Inferior parietal cortex (tissue), 1 donor: ENCODE measurements at regions not wholly inside any gene's neighbourhood (a gene's known extent, or its start where the extent isn't known, plus 50 kb on each side); places are given as distances from the start of the nearest gene placed in this dataset.
"Not testable (repeated sequence)": the region's sequence is repeated elsewhere in the genome, so short reads cannot be mapped to it uniquely, and the experiment has no call there.

Experiments used
- DNase-seq: peaks from one replicate; pipeline ENCODE4 v3.0.0-alpha.2; 2016; ENCODE audit errors: extremely low spot score

DNA sequence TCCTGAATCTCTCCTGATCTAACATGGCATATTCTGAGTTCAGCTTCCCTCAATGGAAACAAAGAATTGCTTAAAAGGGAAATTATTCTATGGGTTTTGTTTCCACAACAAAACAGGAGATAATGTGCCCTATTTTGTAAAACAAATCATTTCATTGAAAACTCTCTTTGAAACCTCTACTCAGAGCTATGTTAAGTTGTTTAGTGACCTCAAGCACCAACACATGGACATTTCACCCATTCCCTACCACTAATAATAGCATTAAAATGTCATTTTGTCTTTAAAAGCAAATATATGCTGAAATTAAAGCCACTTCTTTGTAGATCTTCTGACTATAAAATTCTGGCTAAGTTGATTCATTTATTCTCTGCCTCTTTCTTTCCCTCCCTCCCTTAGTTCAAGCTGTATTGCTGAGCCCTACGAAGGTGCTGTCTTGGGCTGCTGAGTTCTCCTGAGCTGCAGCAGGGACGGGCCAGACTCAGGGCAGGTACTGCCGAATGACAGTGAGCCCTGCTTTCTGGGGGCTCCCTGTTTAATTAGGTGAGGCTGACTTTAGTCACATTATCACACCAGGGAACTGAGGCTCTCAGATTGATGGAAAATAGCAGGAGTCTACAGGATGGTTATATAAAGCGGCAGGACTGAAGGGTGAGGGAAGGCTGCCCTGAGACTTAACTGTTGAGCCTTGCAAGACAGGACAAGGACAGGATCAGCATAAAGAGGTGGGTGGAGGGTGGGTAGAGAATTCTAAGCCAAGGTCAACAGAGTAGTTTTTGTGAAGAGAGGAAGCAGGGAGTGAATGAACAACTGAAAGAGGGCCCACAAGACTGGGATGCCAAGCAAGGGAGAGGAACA lies 1685.1 kb downstream of the SPATA31A7 start:
- not testable (repeated sequence) for DNase-seq

DNA sequence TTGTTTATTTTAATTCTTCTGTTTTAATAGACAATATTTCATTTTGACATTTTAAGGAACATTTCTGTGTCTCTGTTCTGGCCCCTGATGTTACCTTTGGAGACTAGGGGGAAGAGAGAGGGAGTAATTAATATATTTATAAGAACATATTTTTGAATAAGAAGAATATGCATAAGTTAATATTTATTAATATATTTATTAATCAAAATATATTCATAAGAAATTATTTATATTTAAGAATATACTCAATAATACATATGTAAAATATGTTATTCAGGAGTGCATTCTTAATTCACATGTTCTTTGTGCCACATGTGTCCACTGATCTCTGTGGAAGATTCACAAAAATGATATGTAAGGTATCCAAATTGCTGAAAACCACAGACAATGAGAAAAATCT lies 1687.7 kb downstream of the SPATA31A7 start:
- not testable (repeated sequence) for DNase-seq

DNA sequence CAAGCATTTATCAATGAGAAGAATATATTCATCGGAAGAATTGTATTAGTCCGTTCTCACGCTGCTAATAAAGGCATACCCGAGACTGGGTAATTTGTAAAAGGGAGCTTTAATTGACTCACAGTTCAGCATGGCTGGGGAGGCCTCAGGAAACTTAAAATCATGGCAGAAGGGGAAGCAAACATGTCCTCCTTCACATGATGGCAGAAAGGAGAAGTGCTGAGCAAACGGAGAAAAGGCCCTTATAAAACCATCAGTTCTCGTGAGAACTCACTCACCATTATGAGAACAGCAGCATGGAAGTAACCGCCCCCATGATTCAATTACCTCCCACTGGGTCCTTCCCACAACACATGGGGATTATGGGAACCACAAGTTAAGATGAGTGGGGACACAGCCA lies 1688.2 kb downstream of the SPATA31A7 start:
- not testable (repeated sequence) for DNase-seq

DNA sequence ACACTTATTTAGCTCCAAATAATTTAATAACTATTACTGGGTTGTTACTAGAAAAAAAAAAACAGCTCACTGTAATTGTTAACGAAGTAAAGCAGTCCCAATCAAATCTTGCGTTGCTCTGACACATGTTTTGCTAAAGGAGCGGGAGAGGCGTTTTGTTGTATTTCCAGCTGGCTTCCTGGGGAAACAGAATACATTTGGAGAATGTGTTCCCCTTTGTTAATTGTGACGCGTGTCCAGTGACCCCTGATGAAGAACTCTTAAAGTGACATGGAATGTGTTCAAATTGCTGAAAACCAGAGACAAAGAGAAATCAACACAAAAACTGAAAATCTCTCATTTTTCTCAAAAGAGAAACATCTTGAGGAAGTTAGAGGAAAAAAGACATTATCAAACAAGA lies 1690.6 kb downstream of the SPATA31A7 start:
- peak; percentile 3 for DNase-seq

DNA sequence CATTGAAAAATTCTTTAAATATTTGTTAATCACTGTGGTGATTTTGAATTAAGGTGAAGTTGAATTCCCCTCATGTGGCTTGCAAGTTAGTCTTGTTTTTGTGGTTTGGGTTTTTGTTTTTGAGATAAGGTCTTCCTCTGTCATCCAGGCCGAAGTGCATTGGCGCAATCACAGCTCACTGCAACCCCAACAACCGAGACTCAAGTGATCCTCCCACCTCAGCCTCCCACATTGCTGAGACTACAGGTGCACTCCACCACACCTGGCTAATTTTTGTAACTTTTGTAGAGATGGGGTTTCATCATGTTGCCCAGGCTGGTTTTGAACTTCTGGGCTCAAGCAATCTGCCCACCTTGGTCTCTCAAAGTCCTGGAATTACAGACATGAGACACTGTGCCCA lies 1691.1 kb downstream of the SPATA31A7 start:
- not testable (repeated sequence) for DNase-seq

DNA sequence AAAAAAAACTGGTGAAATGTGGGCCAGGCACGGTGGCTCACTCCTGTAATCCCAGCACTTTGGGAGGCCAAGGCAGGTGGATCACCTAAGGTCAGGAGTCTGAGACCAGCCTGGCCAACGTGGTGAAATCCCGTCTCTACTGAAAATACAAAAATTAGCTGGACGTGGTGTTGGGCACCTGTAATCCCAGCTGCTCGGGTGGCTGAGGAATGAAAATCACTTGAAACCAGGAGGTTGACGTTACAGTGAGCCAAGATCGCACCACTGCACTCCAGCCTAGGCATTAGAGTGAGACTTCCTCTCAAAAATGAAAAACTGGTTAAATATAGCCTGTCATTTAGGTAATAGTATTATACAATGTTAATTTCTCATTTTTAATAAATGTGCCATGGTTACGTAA lies 1692.0 kb downstream of the SPATA31A7 start:
- not testable (repeated sequence) for DNase-seq

DNA sequence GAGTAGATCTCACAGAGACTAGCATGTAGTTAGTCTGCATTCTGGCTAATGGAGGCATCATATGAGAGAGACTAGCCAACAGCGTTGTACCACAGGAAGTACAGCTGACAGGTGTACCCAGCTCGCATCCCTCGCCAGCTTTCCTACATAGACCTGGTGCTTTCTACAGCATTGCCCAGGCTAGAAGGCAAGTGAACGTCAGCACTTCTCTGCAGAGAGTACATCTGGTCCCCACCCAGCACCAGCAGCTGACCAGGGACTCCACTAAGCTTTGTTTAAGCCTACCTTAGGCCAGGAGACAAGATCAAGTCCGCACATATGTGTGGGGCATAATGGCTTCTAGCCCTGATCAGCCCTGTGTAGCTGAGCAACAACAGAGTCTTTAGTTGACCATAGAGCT lies 1692.9 kb downstream of the SPATA31A7 start:
- DNase-seq, result not testable (repeated sequence)

DNA sequence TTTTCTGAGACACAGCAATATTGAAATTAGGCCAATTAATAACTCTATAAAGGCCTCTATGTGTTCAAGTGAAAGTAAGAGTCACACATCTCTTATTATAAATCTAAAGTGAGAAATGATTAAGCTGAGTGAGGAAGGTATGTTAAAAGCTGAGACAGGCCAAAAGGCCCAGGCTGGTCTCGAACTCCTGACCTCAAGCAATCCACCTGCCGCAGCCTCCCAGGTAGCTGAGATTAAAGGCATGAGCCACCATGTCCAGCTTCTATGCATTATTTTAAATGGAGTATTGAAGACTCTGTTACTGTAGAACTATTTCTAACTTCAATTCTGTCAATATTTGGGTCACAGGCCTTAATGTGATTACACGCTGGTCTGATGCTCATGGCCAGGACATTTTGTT lies 1706.9 kb downstream of the SPATA31A7 start:
- not testable (repeated sequence) for DNase-seq

DNA sequence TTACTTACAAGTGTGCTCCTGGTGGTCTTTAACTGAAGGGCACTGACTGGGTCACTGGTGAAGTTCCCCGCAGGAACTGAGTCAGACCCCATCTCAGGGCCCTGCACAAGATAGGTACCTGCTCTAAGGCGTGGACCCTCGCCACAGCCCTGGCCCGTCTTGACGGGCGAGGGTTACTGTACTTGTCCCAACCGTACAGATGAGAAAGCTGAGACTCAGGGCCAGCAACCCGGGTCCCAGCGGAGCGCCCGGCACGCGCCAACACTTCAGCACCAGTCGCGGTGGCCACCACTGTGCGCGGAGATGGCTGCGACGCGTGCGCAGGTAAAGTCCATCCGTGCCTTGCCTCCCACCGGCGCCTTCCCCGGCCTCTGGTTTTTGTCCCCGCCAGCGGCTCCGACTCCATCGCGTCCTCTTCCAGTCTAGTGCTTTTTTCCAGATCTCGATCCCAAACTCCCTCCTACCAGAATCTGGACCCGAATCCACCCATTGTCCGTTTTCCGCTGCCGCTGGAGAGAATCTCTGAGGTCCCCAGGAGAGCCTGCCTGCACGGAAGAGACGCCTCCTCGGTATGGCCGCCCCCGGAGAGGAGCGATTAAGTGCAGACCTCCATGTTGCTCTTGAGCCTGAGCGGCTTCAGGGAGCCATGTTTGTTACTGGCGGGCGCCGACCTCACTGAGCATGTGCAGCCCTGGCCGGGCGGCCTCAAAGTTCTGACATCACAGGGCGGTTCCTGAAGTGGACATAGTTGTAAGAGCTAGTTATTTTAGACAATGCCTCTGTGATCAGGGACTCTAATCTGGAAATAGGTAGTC lies 1707.8 kb downstream of the SPATA31A7 start:
- DNase-seq, result not testable (repeated sequence)

DNA sequence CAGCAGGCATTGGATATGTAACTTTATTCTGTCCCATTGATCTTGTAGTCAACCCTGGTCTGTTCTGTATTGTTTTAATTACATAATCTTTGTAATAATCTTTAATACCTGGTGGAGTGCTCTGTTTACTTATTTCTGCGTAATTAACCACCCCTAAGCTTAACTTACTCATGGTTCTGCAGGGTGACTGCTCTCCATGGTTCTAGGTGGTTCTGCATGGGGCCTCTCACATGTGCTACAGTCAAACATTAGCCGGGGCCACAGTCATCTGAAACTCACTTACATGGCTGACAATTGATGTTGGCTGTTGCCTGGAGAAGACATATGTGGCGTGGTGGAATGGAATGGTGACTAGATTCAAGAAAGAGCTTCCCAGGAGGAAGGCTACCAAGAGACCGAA lies 1709.8 kb downstream of the SPATA31A7 start:
- DNase-seq, result not testable (repeated sequence)

DNA sequence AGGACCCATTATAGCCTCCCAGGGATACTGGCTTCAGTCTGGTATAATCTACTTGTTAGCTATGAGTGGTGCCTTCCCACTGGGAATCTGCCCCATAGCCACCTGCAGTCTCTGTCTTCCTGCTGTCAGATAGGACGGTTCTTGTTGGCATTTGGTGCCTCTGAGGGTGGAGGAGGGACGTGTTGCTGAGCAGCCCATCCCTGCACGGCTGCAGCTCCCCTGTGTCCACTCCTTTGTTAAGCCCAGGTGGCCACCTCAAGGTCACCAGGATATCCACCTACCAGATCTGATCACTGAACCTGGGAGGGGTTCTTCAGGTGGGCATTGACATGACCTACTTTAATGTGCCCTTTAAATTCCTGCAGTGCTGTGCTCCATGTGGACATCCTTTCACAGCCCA lies 1714.2 kb downstream of the SPATA31A7 start:
- DNase-seq, result not testable (repeated sequence)

DNA sequence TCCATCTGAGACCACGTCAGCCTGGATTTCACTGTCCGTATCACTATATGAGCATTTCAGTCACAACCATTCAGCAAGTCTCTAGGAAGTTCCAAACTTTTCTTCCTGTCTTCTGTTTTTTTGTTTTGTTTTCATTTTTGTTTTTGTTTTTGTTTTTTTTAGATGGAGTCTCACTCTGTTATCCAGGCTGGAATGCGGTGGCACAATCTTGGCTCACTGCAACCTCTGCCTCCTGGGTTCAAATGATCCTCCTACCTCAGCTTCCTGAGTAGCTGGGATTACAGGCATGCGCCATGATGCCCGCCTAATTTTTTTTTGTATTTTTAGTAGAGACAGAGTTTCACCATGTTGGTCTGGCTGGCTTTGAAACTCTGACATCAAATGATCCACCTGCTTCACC lies 1715.9 kb downstream of the SPATA31A7 start:
- DNase-seq, result not testable (repeated sequence)

DNA sequence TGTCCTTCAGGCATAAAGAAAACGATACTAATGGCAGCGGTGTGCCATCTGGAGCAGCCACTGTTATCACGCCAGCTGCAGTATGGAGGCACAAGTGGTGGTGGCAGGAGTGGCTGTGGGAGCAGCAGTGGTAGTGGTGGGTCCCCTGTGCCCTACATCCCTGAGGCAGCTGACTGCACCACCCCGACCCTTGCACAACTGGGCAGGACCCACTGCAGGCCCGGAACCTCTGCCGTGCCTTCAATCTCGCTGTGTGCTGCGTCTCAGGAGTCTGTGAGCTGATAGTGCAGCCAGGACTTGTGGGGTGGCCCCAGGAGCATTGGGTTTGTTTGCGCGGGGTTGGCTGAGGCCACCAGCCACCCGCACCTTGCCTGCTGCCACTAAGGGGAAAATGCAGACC lies 1718.0 kb downstream of the SPATA31A7 start:
- not testable (repeated sequence) for DNase-seq

DNA sequence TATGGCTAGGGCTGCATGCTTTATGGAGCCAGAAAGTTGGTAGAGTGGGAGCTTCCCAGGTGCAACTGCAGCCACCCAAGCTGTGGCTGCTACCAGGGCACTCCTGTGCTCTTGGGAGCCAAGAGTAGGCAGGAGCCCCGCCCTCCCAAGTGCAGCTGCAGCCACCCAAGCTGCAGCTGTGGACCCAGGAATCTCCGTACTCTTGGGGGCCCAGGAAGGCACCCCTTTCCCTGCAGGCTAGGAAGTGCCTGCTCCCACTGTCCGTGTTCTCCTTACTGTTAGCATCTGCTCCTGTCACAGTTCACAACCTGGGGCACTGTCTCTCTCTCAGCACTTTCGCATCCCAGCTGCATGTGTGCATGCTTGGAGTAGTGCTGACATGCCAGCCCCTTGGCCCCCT lies 1718.4 kb downstream of the SPATA31A7 start:
- not testable (repeated sequence) for DNase-seq

DNA sequence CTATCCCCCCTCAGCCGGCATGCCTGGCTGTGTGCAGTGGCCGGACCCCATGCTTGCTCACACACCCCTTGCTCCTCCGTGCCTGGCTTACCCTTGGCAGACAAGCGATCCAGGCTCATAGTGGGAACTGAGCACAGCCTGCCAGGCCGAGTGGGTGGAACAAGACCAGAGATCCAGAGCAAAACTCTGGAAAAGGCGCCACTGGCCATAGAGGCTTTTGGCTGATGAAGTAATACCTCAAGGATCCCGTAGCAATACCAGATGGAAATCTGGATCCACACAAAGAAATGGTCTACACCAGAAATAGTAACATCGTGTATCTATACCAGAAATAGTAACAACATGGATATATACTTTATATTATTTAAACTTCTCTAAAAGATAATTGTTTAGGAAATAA lies 1719.6 kb downstream of the SPATA31A7 start:
- DNase-seq, result not testable (repeated sequence)

DNA sequence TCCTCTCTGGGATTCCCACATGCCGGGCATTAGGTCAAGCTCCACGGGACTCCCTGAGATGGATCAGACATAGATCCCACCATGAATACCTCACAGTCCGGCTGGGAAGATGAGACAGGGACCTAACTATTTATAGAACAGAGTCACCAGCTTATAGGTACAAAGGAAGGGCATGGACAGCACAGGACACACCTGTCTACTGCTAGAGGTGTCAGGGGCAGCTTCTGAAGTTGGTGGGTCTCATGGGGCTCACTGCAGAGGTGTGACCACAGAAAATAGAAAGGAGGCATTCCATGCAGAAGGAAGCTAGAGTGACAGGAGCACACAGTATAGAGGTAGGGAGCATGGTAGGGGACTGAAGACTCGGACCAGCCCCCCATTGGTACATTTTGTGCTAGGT lies 1722.4 kb downstream of the SPATA31A7 start:
- not testable (repeated sequence) for DNase-seq

DNA sequence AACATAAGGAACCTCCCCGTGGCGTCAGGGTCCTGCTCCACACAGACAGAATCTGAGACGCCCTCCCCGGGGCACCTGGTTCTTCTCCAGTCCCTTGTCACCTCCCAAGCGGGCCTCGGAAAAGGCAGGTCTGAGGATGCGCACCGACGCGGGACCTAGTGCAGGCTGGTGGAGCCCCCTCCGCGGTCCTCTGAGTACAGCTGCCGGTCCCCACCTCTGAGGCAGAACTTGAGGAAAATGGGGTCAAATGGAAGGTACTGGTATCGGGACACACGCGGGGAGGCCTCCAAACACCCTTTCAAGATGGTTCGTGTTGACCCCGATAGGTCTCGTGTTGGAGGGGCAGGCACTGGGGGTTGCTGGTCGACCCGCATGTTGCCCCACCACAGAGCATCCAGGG lies 1725.3 kb downstream of the SPATA31A7 start:
- DNase-seq, result not testable (repeated sequence)

DNA sequence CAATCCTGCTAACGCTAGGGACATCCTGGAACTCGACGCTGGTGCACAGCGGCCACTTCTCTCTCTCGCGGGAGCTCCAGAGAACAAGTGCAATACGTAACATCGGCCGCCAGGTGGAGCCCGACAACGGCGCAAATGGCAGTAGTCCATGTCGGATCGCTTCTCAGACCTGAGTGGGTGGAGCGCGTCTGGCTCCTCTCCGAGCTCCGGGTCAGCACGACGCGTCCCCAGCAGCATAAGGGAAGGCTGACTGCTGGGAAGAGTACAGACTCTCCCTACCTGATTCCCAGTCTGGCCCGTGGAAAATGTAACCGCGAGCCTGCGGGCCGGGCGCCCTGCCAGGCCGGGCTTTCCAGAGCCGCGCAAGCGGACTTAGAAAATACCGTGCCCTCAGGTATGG lies 1725.8 kb downstream of the SPATA31A7 start:
- not testable (repeated sequence) for DNase-seq

DNA sequence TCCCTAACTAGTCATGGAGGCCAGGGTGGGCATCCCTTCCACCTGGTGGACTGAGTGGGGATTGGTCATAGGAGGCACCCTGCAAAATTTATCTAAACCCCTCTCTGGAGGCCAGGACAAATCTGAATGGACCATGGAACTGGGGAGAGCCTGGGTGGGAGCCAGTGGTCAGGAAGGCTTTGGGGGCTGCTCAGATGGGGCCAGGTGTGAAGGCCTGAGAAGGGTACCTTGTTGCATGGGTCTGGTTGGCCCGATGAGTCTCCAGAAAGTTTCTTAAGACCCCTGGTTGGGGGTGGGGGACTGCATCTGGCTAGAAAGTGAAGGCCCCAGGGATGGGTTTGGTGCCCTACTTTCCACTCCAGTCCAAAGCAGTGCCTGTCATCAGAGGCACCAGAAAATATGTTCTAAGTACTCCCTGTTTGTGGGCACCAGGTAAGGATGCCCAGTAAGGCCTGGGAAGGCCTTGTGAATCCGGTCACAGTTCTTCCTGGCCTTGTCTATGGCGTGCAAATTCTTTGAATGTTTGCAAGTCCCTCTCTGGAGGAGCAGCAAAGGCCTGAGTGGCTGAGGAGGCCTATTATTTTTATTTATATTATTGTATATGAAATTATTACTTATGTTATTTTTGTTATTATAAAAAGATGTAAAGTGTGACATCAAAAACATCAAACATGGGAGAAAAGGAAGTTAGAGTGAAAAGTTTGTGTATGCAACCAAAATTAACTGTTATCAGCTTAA lies 1729.0 kb downstream of the SPATA31A7 start:
- not testable (repeated sequence) for DNase-seq

DNA sequence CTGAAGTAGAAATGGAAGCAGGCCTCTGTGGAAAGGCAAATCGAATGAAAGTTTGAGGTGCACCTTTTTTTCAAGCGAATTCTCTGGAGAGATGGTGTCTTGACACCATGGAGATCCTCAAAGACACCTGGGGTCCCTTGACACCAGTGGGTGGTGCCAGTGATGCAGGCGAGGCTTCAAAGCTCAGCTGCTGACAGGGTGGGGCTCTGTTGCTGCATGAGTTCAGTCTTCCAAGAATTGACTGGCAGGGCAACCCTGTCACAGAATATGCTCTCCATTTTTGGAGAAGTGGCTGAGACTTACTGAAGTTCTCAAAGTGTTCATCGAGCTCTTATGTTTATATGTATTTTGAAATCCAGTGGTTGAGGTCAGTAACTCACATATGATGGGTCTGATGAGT lies 1741.6 kb downstream of the SPATA31A7 start:
- DNase-seq, result not testable (repeated sequence)

DNA sequence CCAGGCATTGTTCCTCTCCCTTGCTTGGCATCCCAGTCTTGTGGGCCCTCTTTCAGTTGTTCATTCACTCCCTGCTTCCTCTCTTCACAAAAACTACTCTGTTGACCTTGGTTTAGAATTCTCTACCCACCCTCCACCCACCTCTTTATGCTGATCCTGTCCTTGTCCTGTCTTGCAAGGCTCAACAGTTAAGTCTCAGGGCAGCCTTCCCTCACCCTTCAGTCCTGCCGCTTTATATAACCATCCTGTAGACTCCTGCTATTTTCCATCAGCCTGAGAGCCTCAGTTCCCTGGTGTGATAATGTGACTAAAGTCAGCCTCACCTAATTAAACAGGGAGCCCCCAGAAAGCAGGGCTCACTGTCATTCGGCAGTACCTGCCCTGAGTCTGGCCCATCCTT lies 1763.0 kb downstream of the SPATA31A7 start:
- DNase-seq, result not testable (repeated sequence)
